BJ (cell line): ENCODE measurements at regions not wholly inside any gene's neighbourhood (a gene's known extent, or its start where the extent isn't known, plus 50 kb on each side); places are given as distances from the start of the nearest gene placed in this dataset.

Source experiments
- CTCF ChIA-PET: fragments of 350-600 bp; formaldehyde crosslinking; extraction: SDS; loops from one replicate; lab custom pipeline; 2021; ENCODE audit warnings: antibody characterized with exemption, inconsistent platforms; lab: Yijun Ruan, JAX
- POLR2A ChIA-PET: fragments of 300-600 bp; sonication (Branson Sonifier 250); formaldehyde crosslinking; extraction: SDS; loops from one replicate; lab custom pipeline; 2021; ENCODE audit warnings: antibody characterized with exemption; lab: Charles Lee
- DNase-seq: peaks from one replicate; pipeline ENCODE4 v3.0.0-alpha.2; 2011; ENCODE audit warnings: low read depth
- H3K27me3 ChIP-seq: 2 replicates; pipeline ENCODE4 v1.6.0; 2011; ENCODE audit warnings: low read length; ENCODE audit not compliant: control insufficient read depth, insufficient read depth
- H3K36me3 ChIP-seq: 2 replicates; pipeline ENCODE4 v1.5.1; 2011; ENCODE audit warnings: low read length; ENCODE audit not compliant: control insufficient read depth, insufficient read depth
- H3K4me3 ChIP-seq: 2 replicates; pipeline ENCODE4 v1.5.1; 2011; ENCODE audit warnings: low read depth, mild to moderate bottlenecking, control low read depth, low read length
- TF ChIP-seq, protein P1 (sequence below): IDR thresholded peaks from 2 replicates; pipeline ENCODE4 v1.5.1; 2011; ENCODE audit warnings: low read depth, mild to moderate bottlenecking, control low read depth, inconsistent platforms, low read length, moderate library complexity; ENCODE audit not compliant: insufficient read depth

GRCh38 chr16:16890964-16891363 lies 512.0 kb downstream of the NPIPA7 start:
- ChIA-PET CTCF (no interaction called here), POLR2A (no interaction called here)

DNA sequence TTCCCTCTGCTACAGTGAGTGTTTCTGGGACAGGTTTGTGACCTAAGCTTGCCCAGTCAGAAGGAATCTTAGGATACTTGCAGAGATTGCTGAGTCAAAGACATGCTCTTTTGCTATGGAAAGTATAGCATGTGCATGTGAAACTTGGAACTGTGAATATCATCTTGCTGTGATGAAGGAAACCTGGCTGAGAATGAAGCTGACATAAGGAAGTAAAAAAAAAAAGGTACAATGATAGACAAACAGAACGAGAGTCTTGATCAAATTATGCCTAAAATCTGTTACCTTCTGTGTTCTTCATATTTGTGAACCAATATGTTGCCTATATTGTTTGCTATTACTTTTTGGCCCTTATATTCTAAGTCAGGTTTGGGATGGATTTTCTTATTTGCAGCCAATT lies 525.7 kb downstream of the NPIPA7 start:
- Histone ChIP-seq H3K4me3 (no peak overlapping the region), H3K27me3 (no peaks in the 10 kb centered on the region), H3K36me3 (no peaks in the 10 kb centered on the region)
- TF ChIP-seq, protein P1, sequence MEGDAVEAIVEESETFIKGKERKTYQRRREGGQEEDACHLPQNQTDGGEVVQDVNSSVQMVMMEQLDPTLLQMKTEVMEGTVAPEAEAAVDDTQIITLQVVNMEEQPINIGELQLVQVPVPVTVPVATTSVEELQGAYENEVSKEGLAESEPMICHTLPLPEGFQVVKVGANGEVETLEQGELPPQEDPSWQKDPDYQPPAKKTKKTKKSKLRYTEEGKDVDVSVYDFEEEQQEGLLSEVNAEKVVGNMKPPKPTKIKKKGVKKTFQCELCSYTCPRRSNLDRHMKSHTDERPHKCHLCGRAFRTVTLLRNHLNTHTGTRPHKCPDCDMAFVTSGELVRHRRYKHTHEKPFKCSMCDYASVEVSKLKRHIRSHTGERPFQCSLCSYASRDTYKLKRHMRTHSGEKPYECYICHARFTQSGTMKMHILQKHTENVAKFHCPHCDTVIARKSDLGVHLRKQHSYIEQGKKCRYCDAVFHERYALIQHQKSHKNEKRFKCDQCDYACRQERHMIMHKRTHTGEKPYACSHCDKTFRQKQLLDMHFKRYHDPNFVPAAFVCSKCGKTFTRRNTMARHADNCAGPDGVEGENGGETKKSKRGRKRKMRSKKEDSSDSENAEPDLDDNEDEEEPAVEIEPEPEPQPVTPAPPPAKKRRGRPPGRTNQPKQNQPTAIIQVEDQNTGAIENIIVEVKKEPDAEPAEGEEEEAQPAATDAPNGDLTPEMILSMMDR = no peak
- CTCF ChIA-PET = no interaction called here
- POLR2A ChIA-PET = no interaction called here
- no peak for DNase-seq

More at GRCh38 chr16:16890964-16891363, 512.0 kb downstream of the NPIPA7 start:
- no peaks in the 10 kb centered on the region for H3K27me3 ChIP-seq
- DNase-seq = no peak
- no peak overlapping the region for H3K4me3 ChIP-seq
- TF ChIP-seq, protein P1 = no peak
- no peaks in the 10 kb centered on the region for H3K36me3 ChIP-seq

- POLR2A ChIA-PET = no interaction called here
- no peaks in the 10 kb centered on the region for H3K36me3 ChIP-seq
- CTCF ChIA-PET = no interaction called here
- DNase-seq = no peak
- TF ChIP-seq, protein P1 = no peak
- H3K4me3 ChIP-seq = no peak overlapping the region
- H3K27me3 ChIP-seq = no peaks in the 10 kb centered on the region
Measured at GRCh38 chr16:16905850-16906249, 526.9 kb downstream of the NPIPA7 start.

DNA sequence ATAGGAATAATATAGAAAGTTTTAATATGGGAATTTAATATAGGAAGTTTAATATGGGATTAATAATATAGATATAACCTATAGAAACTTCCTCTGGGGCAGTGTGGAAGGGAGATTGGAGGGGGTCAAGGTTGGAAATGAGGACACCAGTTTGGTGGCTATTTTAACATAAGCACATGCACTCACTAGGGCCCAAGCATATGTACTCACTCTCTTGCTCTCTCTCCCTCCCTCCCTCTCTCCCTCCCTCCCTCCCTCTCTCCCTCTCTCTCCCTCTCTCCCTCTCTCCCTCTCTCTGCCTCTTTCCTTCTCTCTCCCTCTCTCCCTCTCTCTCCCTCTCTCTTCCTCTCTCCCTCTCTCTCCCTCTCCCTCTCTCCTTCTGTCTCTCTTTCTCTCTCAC lies 528.1 kb downstream of the NPIPA7 start:
- TF ChIP-seq, protein P1 = no peak
- POLR2A ChIA-PET = no interaction called here
- no peak for DNase-seq
- Histone ChIP-seq H3K27me3 (no peaks in the 10 kb centered on the region), H3K36me3 (no peaks in the 10 kb centered on the region), H3K4me3 (no peak overlapping the region)
- CTCF ChIA-PET = no interaction called here

DNA sequence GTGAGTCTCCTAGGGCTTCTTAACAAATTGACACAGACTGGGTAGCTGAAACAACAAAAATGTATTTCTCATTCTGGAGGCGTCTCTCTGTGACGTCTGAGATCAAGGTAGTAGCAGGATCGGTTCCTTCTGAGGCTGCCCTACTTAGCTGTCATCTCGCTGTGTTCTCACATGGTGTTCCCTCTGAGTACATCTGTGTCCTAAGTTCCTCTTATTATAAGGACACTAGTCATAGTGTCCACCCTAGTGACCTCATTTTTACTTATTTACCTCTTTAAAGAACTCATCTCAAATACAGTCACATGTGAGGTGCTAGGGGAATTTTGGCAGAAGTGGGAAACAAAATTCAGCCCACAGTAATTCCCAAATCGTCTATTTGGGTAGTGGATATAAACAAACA lies 529.1 kb downstream of the NPIPA7 start:
- POLR2A ChIA-PET = no interaction called here
- no peaks in the 10 kb centered on the region for H3K27me3 ChIP-seq
- TF ChIP-seq, protein P1 = no peak
- CTCF ChIA-PET = interaction anchor here (0.9 kb wide), 1 partner anchor 13 kb away, joined by 3 read pairs; no protein-coding TSS in a partner anchor
- H3K36me3 ChIP-seq = no peaks in the 10 kb centered on the region
- H3K4me3 ChIP-seq = no peak overlapping the region
- DNase-seq = no peak
